ENCODE measurements at regions not wholly inside any gene's neighbourhood (a gene's known extent, or its start where the extent isn't known, plus 50 kb on each side); places are given as distances from the start of the nearest gene placed in this dataset.

GRCh38 chr2:509888-510287 lies 167.3 kb downstream of the TMEM18 start:
- H4K8ac ChIP-seq (ENCODE audit: extremely low read depth, insufficient read depth, low read length): no peak overlapping the region
- no peak overlapping the region for H3K4me3 ChIP-seq (ENCODE audit: extremely low read depth in 1 of 4, insufficient read depth in 2 of 4, low read depth in 3 of 4, low read length in 4 of 4)
- peaks cover 0 to 14% (median 3%) of the 10 kb centered on the region in 4 experiments; a peak in 4 of 7 replicates for H3K27me3 ChIP-seq (replicated peaks in 1 of 4; ENCODE audit: control insufficient read depth in 3 of 4, extremely low read depth in 1 of 4, insufficient read depth in 3 of 4, low read length in 3 of 4)
- H2BK5ac ChIP-seq (ENCODE audit: low read depth, low read length): no peak overlapping the region
- DNase-seq (ENCODE audit: low read depth in 1 of 2, low spot score in 2 of 2): no peak
- no peak overlapping the region for H3K4me2 ChIP-seq (ENCODE audit: insufficient read depth in 1 of 2, low read depth in 2 of 2, low read length in 2 of 2)
- no peak overlapping the region for H3K14ac ChIP-seq (ENCODE audit: insufficient read length)
- no peak overlapping the region for H3K27ac ChIP-seq (ENCODE audit: low read depth, low read length)
- H3K56ac ChIP-seq (replicated peaks; ENCODE audit: insufficient read length, low read depth, low read length): no peak overlapping the region
- TF ChIP-seq POU5F1 (IDR thresholded peaks at IDR 0.05; ENCODE audit: low read depth, low read length) (no peak), JUN (IDR thresholded peaks at IDR 0.05; ENCODE audit: low read depth, low read length) (no peak), KDM4A (IDR thresholded peaks at IDR 0.05; ENCODE audit: low read depth, low read length, severe bottlenecking) (no peak), GTF2F1 (IDR thresholded peaks at IDR 0.05; ENCODE audit: borderline replicate concordance, low read depth, low read length) (no peak), SP4 (IDR thresholded peaks at IDR 0.05; ENCODE audit: low read length) (no peak), E2F6 (IDR thresholded peaks at IDR 0.05) (no peak), EP300 (IDR thresholded peaks at IDR 0.05; ENCODE audit: borderline replicate concordance in 1 of 2, low read depth in 2 of 2, low read length in 2 of 2) (no peak)
- H3K4ac ChIP-seq (replicated peaks; ENCODE audit: insufficient read length, low read depth, low read length): no peak overlapping the region
- H4K91ac ChIP-seq (replicated peaks; ENCODE audit: insufficient read length, low read length): peak overlapping the region; percentile 39
- no peak overlapping the region for H2BK120ac ChIP-seq (replicated peaks; ENCODE audit: low read depth, low read length)
- no peak overlapping the region for H2BK15ac ChIP-seq (ENCODE audit: low read length)
- H2BK20ac ChIP-seq (ENCODE audit: low read length): 0 out of 2 replicates have a peak overlapping the region, but pooled peaks have one; percentile 13
- ChIA-PET POLR2A (ENCODE audit: partially characterized antibody) (no interaction called here), CTCF (ENCODE audit: partially characterized antibody) (no interaction called here)
- FAIRE-seq: no peak
- H3K79me1 ChIP-seq (ENCODE audit: low read depth, low read length): no peaks in the 10 kb centered on the region; the same call in 1 of the 2 replicates
- H3K9ac ChIP-seq (replicated peaks in 1 of 4; ENCODE audit: extremely low read depth in 1 of 4, low read depth in 3 of 4, low read length in 3 of 4): no peak overlapping the region
- H3K36me3 ChIP-seq (ENCODE audit: control insufficient read depth in 2 of 4, insufficient read depth in 4 of 4, low read length in 3 of 4): no peaks in the 10 kb centered on the region
- H3K23me2 ChIP-seq (ENCODE audit: low read depth, low read length): no peaks in the 10 kb centered on the region
- no peak overlapping the region for H4K5ac ChIP-seq (ENCODE audit: insufficient read length, low read depth, low read length)
- H3K18ac ChIP-seq (ENCODE audit: extremely low read depth, low read length): no peak overlapping the region
- H3K9me3 ChIP-seq (ENCODE audit: insufficient read depth in 2 of 2, low read depth in 1 of 2, low read length in 1 of 2): no peaks in the 10 kb centered on the region
- 0 out of 2 replicates have a peak overlapping the region, but pooled peaks have one; percentile 39 for H2AK5ac ChIP-seq (ENCODE audit: low read depth, low read length)
- no peak overlapping the region for H3K23ac ChIP-seq (ENCODE audit: insufficient read length)
- 81% methylated on average over 4 of the region's 4 CpGs; no CpG with 5 or more reads in 1 of the 2 experiments for WGBS, 2 experiments (ENCODE audit: extremely low coverage in 1 of 2, insufficient coverage in 1 of 2, insufficient read length in 1 of 2, insufficient replicate concordance in 2 of 2, low coverage in 1 of 2, low lambda C conversion rate in 2 of 2, missing lambda C conversion rate in 1 of 2)
- no peaks in the 10 kb centered on the region for H3K79me2 ChIP-seq (ENCODE audit: control insufficient read depth in 1 of 2, insufficient read depth in 2 of 2, low read length in 2 of 2)
- H4K20me1 ChIP-seq (replicated peaks in 1 of 2; ENCODE audit: control insufficient read depth in 1 of 2, insufficient read depth in 2 of 2, low read length in 2 of 2): no peaks in the 10 kb centered on the region
- H2AFZ ChIP-seq (ENCODE audit: low read length): no peak overlapping the region
- H2BK12ac ChIP-seq (ENCODE audit: low read depth, low read length): no peak overlapping the region
- H3K4me1 ChIP-seq (replicated peaks in 1 of 4; ENCODE audit: control insufficient read depth in 3 of 4, insufficient read depth in 4 of 4, low read length in 3 of 4): peaks cover 0 to 16% (median 8%) of the 10 kb centered on the region in 4 experiments; a peak in 5 of 7 replicates
